ENCODE measurements at regions not wholly inside any gene's neighbourhood (a gene's known extent, or its start where the extent isn't known, plus 50 kb on each side); places are given as distances from the start of the nearest gene placed in this dataset.
"Not testable (repeated sequence)": the region's sequence is repeated elsewhere in the genome, so short reads cannot be mapped to it uniquely, and the experiment has no call there.

- DNase-seq: no peak
Measured at GRCh38 chr3:177688152-177688551, 490.9 kb upstream of the TBL1XR1 start.

GRCh38 chr3:177689077-177689476 lies 491.8 kb upstream of the TBL1XR1 start:
- no peak for DNase-seq

GRCh38 chr3:177689869-177690268 lies 492.6 kb upstream of the TBL1XR1 start:
- DNase-seq: no peak

- no peak for DNase-seq
Measured at GRCh38 chr3:177690306-177690705, 493.0 kb upstream of the TBL1XR1 start.

GRCh38 chr3:177692304-177692975 lies 495.2 kb upstream of the TBL1XR1 start:
- no peak for DNase-seq

- no peak for DNase-seq
Measured at GRCh38 chr3:177693616-177694264, 496.5 kb upstream of the TBL1XR1 start.

- no peak for DNase-seq
Measured at GRCh38 chr3:177694316-177694715, 497.0 kb upstream of the TBL1XR1 start.

- no peak for DNase-seq
Measured at GRCh38 chr3:177694951-177695350, 497.7 kb upstream of the TBL1XR1 start.

- DNase-seq: no peak
Measured at GRCh38 chr3:177700117-177700516, 502.8 kb upstream of the TBL1XR1 start.

- DNase-seq: no peak
Measured at GRCh38 chr3:177703788-177704187, 506.5 kb upstream of the TBL1XR1 start.

- no peak for DNase-seq
Measured at GRCh38 chr3:177705976-177706823, 508.9 kb upstream of the TBL1XR1 start.

- not testable (repeated sequence) for DNase-seq
Measured at GRCh38 chr3:177709470-177709869, 512.2 kb upstream of the TBL1XR1 start.

- DNase-seq: no peak
Measured at GRCh38 chr3:177710506-177710905, 513.2 kb upstream of the TBL1XR1 start.

GRCh38 chr3:177711637-177712036 lies 514.4 kb upstream of the TBL1XR1 start:
- DNase-seq: no peak

GRCh38 chr3:177713928-177714900 lies 516.9 kb upstream of the TBL1XR1 start:
- no peak for DNase-seq

- DNase-seq: no peak
Measured at GRCh38 chr3:177714945-177715344, 517.7 kb upstream of the TBL1XR1 start.

GRCh38 chr3:177715980-177716379 lies 518.7 kb upstream of the TBL1XR1 start:
- DNase-seq: no peak

- DNase-seq: not testable (repeated sequence)
Measured at GRCh38 chr3:177720927-177721326, 523.6 kb upstream of the TBL1XR1 start.

- no peak for DNase-seq
Measured at GRCh38 chr3:177721864-177722785, 524.8 kb upstream of the TBL1XR1 start.

- no peak for DNase-seq
Measured at GRCh38 chr3:177724020-177724638, 526.8 kb upstream of the TBL1XR1 start.

GRCh38 chr3:177725165-177725564 lies 527.9 kb upstream of the TBL1XR1 start:
- DNase-seq: no peak
